ENCODE measurements at regions not wholly inside any gene's neighbourhood (a gene's known extent, or its start where the extent isn't known, plus 50 kb on each side); places are given as distances from the start of the nearest gene placed in this dataset.
"Not testable (repeated sequence)": the region's sequence is repeated elsewhere in the genome, so short reads cannot be mapped to it uniquely, and the experiment has no call there.

- DNase-seq, result no peak
Observed at GRCh38 chr5:174610968-174611367, 113.4 kb upstream of the MSX2 start.

- DNase-seq, result no peak
Observed at GRCh38 chr5:174612686-174613085, 111.7 kb upstream of the MSX2 start.

- no peak for DNase-seq
Observed at GRCh38 chr5:174614500-174615135, 109.8 kb upstream of the MSX2 start.

GRCh38 chr5:174616036-174616435, 108.3 kb upstream of the MSX2 start:
- DNase-seq, result no peak

GRCh38 chr5:174617285-174617684, 107.1 kb upstream of the MSX2 start:
- no peak for DNase-seq

- no peak for DNase-seq
Observed at GRCh38 chr5:174617910-174618309, 106.5 kb upstream of the MSX2 start.

GRCh38 chr5:174618589-174618988, 105.8 kb upstream of the MSX2 start:
- no peak for DNase-seq

- no peak for DNase-seq
Observed at GRCh38 chr5:174622067-174622466, 102.3 kb upstream of the MSX2 start.

GRCh38 chr5:174623018-174623417, 101.4 kb upstream of the MSX2 start:
- no peak for DNase-seq

GRCh38 chr5:174623433-174624019, 100.9 kb upstream of the MSX2 start:
- no peak for DNase-seq

- DNase-seq, result no peak
Observed at GRCh38 chr5:174624733-174625522, 99.5 kb upstream of the MSX2 start.

GRCh38 chr5:174625591-174626350, 98.6 kb upstream of the MSX2 start:
- DNase-seq, result no peak

GRCh38 chr5:174626369-174626920, 97.9 kb upstream of the MSX2 start:
- DNase-seq, result no peak

GRCh38 chr5:174636094-174636493, 88.3 kb upstream of the MSX2 start:
- DNase-seq, result no peak

- no peak for DNase-seq
Observed at GRCh38 chr5:174642816-174643405, 81.5 kb upstream of the MSX2 start.

GRCh38 chr5:174644436-174644835, 79.9 kb upstream of the MSX2 start:
- no peak for DNase-seq

- no peak for DNase-seq
Observed at GRCh38 chr5:174644923-174645322, 79.5 kb upstream of the MSX2 start.

GRCh38 chr5:174645677-174646076, 78.7 kb upstream of the MSX2 start:
- no peak for DNase-seq

GRCh38 chr5:174648618-174649017, 75.8 kb upstream of the MSX2 start:
- DNase-seq, result not testable (repeated sequence)

- no peak for DNase-seq
Observed at GRCh38 chr5:174649391-174649790, 75.0 kb upstream of the MSX2 start.

- no peak for DNase-seq
Observed at GRCh38 chr5:174654442-174654841, 69.9 kb upstream of the MSX2 start.

GRCh38 chr5:174655351-174655750, 69.0 kb upstream of the MSX2 start:
- DNase-seq, result no peak
